Mucosa of descending colon (tissue), 3 donors: ENCODE measurements at regions not wholly inside any gene's neighbourhood (a gene's known extent, or its start where the extent isn't known, plus 50 kb on each side); places are given as distances from the start of the nearest gene placed in this dataset.

Source experiments
- ATAC-seq: fragments of 200-7000 bp; cut with Tn5 transposase; one replicate; pipeline ENCODE4 v1.9.1; 2020; ENCODE audit warnings: mild to moderate bottlenecking, moderate library complexity
- DNase-seq, 3 donors: peaks; one replicate each; pipeline ENCODE4 v3.0.0-alpha.2; 2020
- H3K36me3 ChIP-seq: fragments of 200-600 bp; one replicate; pipeline ENCODE4 v1.8.0; 2021; ENCODE audit warnings: low read depth, mild to moderate bottlenecking
- H3K4me1 ChIP-seq: fragments of 200-600 bp; one replicate; pipeline ENCODE4 v1.8.0; 2021; ENCODE audit warnings: low read depth, mild to moderate bottlenecking
- H3K4me3 ChIP-seq: fragments of 200-600 bp; one replicate; pipeline ENCODE4 v1.8.0; 2021; ENCODE audit warnings: mild to moderate bottlenecking
- H3K9me3 ChIP-seq: fragments of 200-600 bp; one replicate; pipeline ENCODE4 v1.8.0; 2021; ENCODE audit warnings: mild to moderate bottlenecking
- intact Hi-C, 2 donors: fragments of 100-400 bp; cut with DNase I in 1 of 2; cut with micrococcal nuclease in 1 of 2; formaldehyde crosslinking; loops; one replicate each; pipeline versions ENCODE4 v1.11.0 to v1.11.1; 2022; cut with DNase I, micrococcal nuclease
- TF ChIP-seq, protein P1 (sequence below): fragments of 200-600 bp; IDR thresholded peaks from one replicate; pipeline ENCODE4 v1.8.0; 2022; ENCODE audit warnings: antibody characterized with exemption, mild to moderate bottlenecking
- donor health status: DM: no; HTN: no; CAD: no; lungs with moderate emphysema.
- donor health status: DM: no; HTN: no; CAD: no.
- donor health status: DM: no; HTN: yes; CAD: no.

DNA sequence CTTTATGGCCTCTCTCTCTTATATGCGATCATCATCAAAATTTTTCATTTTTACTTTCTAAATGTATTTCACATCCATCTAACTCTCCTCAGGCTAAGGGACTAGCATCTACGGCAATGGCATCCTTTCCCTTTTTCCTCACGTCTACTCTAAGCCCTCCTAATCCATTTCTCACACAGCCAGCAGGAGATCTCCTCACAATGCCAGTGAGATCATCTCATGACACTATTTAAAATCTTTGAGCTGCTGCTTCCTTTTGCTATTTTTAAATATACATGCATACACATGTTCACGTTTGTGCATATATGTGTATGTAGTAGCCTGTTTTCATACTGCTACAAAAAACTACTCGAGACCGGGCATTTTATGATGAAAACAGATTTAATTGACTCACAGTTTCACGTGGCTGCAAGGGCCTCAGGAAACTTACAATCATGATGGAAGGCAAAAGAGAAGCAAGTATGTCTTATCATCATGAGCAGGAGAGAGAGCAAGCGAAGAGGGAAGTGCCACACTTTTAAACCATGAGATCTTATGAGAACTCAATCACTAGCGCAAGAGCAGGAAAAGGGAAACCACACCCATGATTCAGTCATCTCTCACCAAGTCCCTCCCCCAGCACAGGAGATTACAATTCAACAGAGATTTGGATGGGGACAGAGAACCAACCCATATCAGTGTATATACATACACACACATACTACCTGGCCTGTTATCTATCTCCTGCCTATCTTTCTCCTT lies 599.2 kb upstream of the ROBO1 start:
- ATAC-seq (no peak), DNase-seq (no peak)
- Histone ChIP-seq H3K9me3 (no peaks in the 10 kb centered on the region), H3K4me3 (no peak overlapping the region), H3K4me1 (no peaks in the 10 kb centered on the region), H3K36me3 (no peaks in the 10 kb centered on the region)
- TF ChIP-seq, protein P1, sequence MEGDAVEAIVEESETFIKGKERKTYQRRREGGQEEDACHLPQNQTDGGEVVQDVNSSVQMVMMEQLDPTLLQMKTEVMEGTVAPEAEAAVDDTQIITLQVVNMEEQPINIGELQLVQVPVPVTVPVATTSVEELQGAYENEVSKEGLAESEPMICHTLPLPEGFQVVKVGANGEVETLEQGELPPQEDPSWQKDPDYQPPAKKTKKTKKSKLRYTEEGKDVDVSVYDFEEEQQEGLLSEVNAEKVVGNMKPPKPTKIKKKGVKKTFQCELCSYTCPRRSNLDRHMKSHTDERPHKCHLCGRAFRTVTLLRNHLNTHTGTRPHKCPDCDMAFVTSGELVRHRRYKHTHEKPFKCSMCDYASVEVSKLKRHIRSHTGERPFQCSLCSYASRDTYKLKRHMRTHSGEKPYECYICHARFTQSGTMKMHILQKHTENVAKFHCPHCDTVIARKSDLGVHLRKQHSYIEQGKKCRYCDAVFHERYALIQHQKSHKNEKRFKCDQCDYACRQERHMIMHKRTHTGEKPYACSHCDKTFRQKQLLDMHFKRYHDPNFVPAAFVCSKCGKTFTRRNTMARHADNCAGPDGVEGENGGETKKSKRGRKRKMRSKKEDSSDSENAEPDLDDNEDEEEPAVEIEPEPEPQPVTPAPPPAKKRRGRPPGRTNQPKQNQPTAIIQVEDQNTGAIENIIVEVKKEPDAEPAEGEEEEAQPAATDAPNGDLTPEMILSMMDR: no peak
- intact Hi-C loops: no loop called here

DNA sequence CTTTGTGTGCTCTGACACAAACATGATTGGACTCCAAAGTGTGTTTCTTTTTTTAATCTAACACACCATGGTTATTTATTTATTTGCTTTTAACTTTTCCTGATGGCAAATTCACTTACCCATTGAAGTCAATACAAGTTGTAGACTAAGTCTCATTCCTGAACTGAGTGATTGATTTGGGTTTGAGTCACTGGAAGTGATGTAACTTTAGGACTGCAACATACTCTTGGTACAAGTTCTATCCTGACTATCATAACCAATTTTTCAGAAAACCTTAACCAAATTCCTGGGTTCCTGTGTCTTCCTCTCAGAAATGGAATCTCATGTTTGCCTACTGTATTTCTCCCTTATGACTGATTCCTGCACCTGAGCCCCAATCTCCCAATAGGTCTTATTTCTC lies 590.0 kb upstream of the ROBO1 start:
- ATAC-seq (no peak), DNase-seq (no peak)
- no peaks in the 10 kb centered on the region for H3K9me3 ChIP-seq
- no peak overlapping the region for H3K4me3 ChIP-seq
- no peaks in the 10 kb centered on the region for H3K4me1 ChIP-seq
- no peaks in the 10 kb centered on the region for H3K36me3 ChIP-seq
- TF ChIP-seq, protein P1: no peak
- intact Hi-C loops: no loop called here

DNA sequence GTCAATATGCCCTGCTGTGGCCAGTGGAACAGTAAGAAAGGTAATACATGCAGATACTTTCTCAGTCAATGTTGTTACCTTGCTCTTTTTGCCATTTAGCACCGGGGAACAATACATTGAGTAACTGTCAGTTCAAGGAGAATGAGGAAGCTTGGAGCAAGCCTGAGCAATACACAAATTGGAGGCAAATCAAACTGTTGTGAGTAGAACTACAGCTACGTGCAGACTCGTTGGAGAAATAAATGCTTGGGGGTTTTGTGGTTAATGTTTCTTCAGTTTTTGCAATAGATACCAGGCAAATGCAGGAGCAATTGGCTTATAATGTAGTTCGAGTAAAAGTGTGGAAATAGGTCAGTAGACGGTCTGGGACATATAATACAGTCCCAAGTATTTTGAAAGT lies 587.3 kb upstream of the ROBO1 start:
- no peaks in the 10 kb centered on the region for H3K4me1 ChIP-seq
- intact Hi-C loops: no loop called here
- H3K9me3 ChIP-seq: no peaks in the 10 kb centered on the region
- no peaks in the 10 kb centered on the region for H3K36me3 ChIP-seq
- ATAC-seq: no peak
- DNase-seq: no peak
- no peak overlapping the region for H3K4me3 ChIP-seq
- TF ChIP-seq, protein P1: no peak

DNA sequence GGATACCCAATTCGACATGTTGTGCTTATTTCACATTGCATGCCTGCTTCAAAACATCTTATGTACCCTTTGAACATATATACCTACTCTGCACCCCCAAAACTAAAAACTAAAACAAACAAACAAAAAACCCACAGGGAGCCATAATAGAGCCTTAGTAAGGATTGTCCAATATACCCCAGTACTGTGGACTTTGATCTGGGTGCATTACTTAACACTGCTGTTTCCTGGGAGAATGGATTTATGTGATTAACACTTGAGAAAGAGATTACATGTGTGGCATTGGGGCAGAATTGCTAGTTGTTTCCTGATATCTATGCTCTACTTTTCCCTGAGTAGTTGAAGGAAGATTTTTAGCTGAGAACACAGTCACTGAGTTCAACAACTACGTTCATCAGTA lies 583.4 kb upstream of the ROBO1 start:
- Histone ChIP-seq H3K4me3 (no peak overlapping the region), H3K36me3 (no peaks in the 10 kb centered on the region), H3K4me1 (no peaks in the 10 kb centered on the region), H3K9me3 (no peaks in the 10 kb centered on the region)
- no peak for ATAC-seq
- DNase-seq: no peak
- intact Hi-C loops: no loop called here
- TF ChIP-seq, protein P1: no peak

DNA sequence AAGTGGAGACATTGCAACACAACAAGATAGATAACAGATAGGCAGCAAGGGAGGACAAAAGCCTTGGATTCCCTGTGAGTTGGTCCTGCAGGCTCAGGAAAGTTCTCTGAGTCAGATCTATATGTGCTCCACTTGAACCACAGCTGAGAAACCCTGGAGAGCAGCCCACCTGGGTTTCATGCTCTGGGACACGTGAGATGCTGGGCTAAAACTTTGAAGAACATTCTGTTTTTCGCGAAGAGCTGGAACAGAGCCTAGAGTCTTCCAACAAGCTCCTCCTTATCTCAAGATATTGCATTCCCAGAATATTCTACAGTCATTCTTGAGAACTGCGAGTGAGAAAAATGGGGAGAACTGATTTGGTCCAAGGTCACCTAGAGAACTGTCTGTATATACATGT lies 583.0 kb upstream of the ROBO1 start:
- DNase-seq: no peak

More for the DNA sequence above, 583.0 kb upstream of the ROBO1 start:
- Histone ChIP-seq H3K4me1 (no peaks in the 10 kb centered on the region), H3K36me3 (no peaks in the 10 kb centered on the region), H3K9me3 (no peaks in the 10 kb centered on the region), H3K4me3 (no peak overlapping the region)
- intact Hi-C loops: no loop called here
- no peak for ATAC-seq
- TF ChIP-seq, protein P1: no peak
